Natural killer cell (primary cell): ENCODE measurements at regions not wholly inside any gene's neighbourhood (a gene's known extent, or its start where the extent isn't known, plus 50 kb on each side); places are given as distances from the start of the nearest gene placed in this dataset.
A peak's percentile ranks its signal among the peaks of the same experiment; 100 is the strongest.

Source experiments
- ATAC-seq, 3 donors: fragments of 150-1000 bp in 2 of 3; fragments of 200-7000 bp in 1 of 3; cut with Tn5 transposase; 1 replicate in 1 of 3; 2 replicates in 2 of 3; pipeline ENCODE4 v1.10.0; 2021; ENCODE audit warnings: mild to moderate bottlenecking in 2 of 3, moderate library complexity in 2 of 3
- DNase-seq, 2 donors: peaks; one replicate each; pipeline versions ENCODE4 v3.0.0 to v3.0.0-alpha.2; 2013 to 2021; ENCODE audit warnings: mixed read lengths in 1 of 2
- H3K27ac ChIP-seq: one replicate; pipeline ENCODE4 v1.5.1; 2013; ENCODE audit warnings: mild to moderate bottlenecking, low read length
- H3K27me3 ChIP-seq: one replicate; pipeline ENCODE4 v1.6.1; 2013; ENCODE audit warnings: low read length; ENCODE audit not compliant: control insufficient read depth, insufficient read depth
- H3K36me3 ChIP-seq: one replicate; pipeline ENCODE4 v1.6.1; 2013; ENCODE audit warnings: low read length; ENCODE audit not compliant: control insufficient read depth, insufficient read depth
- H3K4me1 ChIP-seq: one replicate; pipeline ENCODE4 v1.6.1; 2013; ENCODE audit warnings: low read length; ENCODE audit not compliant: control insufficient read depth, insufficient read depth
- H3K4me3 ChIP-seq: one replicate; pipeline ENCODE4 v1.5.1; 2013; ENCODE audit warnings: low read length
- H3K9me3 ChIP-seq: one replicate; pipeline ENCODE4 v1.6.1; 2013; ENCODE audit warnings: low read length; ENCODE audit not compliant: control insufficient read depth, insufficient read depth
- H3K27ac Mint-ChIP-seq, 2 donors: one replicate each; pipeline ENCODE4 v1.8.0; 2022; ENCODE audit warnings: mild to moderate bottlenecking in 2 of 2, mixed read lengths in 2 of 2, moderate library complexity in 1 of 2
- H3K27me3 Mint-ChIP-seq, 2 donors: one replicate each; pipeline ENCODE4 v1.8.0; 2022; ENCODE audit warnings: low read depth in 2 of 2, mixed read lengths in 2 of 2
- H3K36me3 Mint-ChIP-seq: one replicate; pipeline ENCODE4 v1.8.0; 2022; ENCODE audit warnings: mixed read lengths
- H3K4me1 Mint-ChIP-seq, 2 donors: one replicate each; pipeline ENCODE4 v1.8.0; 2022; ENCODE audit warnings: mixed read lengths in 2 of 2
- H3K4me3 Mint-ChIP-seq: one replicate; pipeline ENCODE4 v1.8.0; 2022; ENCODE audit warnings: mild to moderate bottlenecking, moderate library complexity, mixed read lengths
- H3K9me3 Mint-ChIP-seq, 2 donors: one replicate each; pipeline ENCODE4 v1.8.0; 2022; ENCODE audit warnings: mixed read lengths in 2 of 2
- CTCF ChIP-seq: fragments of 200-600 bp; IDR thresholded peaks from one replicate; pipeline ENCODE4 v1.8.0; 2022; ENCODE audit warnings: antibody characterized with exemption
- WGBS: methylation state at CpG from one replicate; pipeline ENCODE4 v1.1.7; 2013; ENCODE audit warnings: missing lambda C conversion rate; ENCODE audit not compliant: insufficient coverage; 5-methylcytosine and 5-hydroxymethylcytosine counted together
- intact Hi-C: fragments of 100-400 bp; cut with micrococcal nuclease; formaldehyde crosslinking; loops from one replicate; pipeline ENCODE4 v1.14.2; 2022

- Histone ChIP-seq H3K4me3 (no peak overlapping the region), H3K27ac (peak overlapping the region; percentile 90), H3K36me3 (no peaks in the 10 kb centered on the region), H3K4me1 (peaks cover 30% of the 10 kb centered on the region), H3K9me3 (no peaks in the 10 kb centered on the region), H3K27me3 (no peaks in the 10 kb centered on the region)
- H3K36me3 Mint-ChIP-seq, result peaks cover 6% of the 10 kb centered on the region
- peaks cover 26 to 30% of the 10 kb centered on the region in 2 donors for H3K4me1 Mint-ChIP-seq
- DNase-seq (peak in 1 of 2 donors; percentile 16), ATAC-seq (no peak)
- no peaks in the 10 kb centered on the region for H3K9me3 Mint-ChIP-seq
- TF ChIP-seq CTCF, result no peak
- peak overlapping the region; percentile 52 for H3K4me3 Mint-ChIP-seq
- no peaks in the 10 kb centered on the region for H3K27me3 Mint-ChIP-seq
- H3K27ac Mint-ChIP-seq, result peak overlapping the region; percentile 65 to 89
- intact Hi-C loops, result no loop called here
- 100% methylated on average over 2 of the region's 2 CpGs for WGBS
These were observed 227.2 kb upstream of the MAP3K1 start for GRCh38 chr5:56588131-56588487.

- no peaks in the 10 kb centered on the region for H3K9me3 ChIP-seq
- peaks cover 26 to 30% of the 10 kb centered on the region in 2 donors for H3K4me1 Mint-ChIP-seq
- 88% methylated on average over 5 of the region's 5 CpGs for WGBS
- H3K27me3 Mint-ChIP-seq, result no peaks in the 10 kb centered on the region
- no peak for TF ChIP-seq CTCF
- H3K4me1 ChIP-seq, result peaks cover 30% of the 10 kb centered on the region
- H3K4me3 ChIP-seq, result no peak overlapping the region
- H3K4me3 Mint-ChIP-seq, result peak overlapping the region; percentile 5
- H3K27ac Mint-ChIP-seq, result peak overlapping the region; percentile 65 to 89
- H3K9me3 Mint-ChIP-seq, result no peaks in the 10 kb centered on the region
- peak in 1 of 2 donors; percentile 60 for DNase-seq
- H3K36me3 ChIP-seq, result no peaks in the 10 kb centered on the region
- no peak for ATAC-seq
- peaks cover 6% of the 10 kb centered on the region for H3K36me3 Mint-ChIP-seq
- intact Hi-C loops, result no loop called here
- H3K27me3 ChIP-seq, result no peaks in the 10 kb centered on the region
- peak overlapping the region; percentile 90 for H3K27ac ChIP-seq
These were observed 227.8 kb upstream of the MAP3K1 start for GRCh38 chr5:56587381-56588130.

- 79% methylated on average over 14 of the region's 14 CpGs for WGBS
These were observed 229.2 kb upstream of the MAP3K1 start for GRCh38 chr5:56585999-56586691.

More at GRCh38 chr5:56585999-56586691, 229.2 kb upstream of the MAP3K1 start:
- Mint-ChIP-seq H3K9me3 (no peaks in the 10 kb centered on the region), H3K27ac (no peak overlapping the region), H3K36me3 (peaks cover 6% of the 10 kb centered on the region), H3K4me3 (no peak overlapping the region), H3K4me1 (peaks cover 21 to 30% of the 10 kb centered on the region in 2 donors), H3K27me3 (no peaks in the 10 kb centered on the region)
- H3K4me3 ChIP-seq, result no peak overlapping the region
- no peaks in the 10 kb centered on the region for H3K9me3 ChIP-seq
- peaks cover 30% of the 10 kb centered on the region for H3K4me1 ChIP-seq
- DNase-seq, result peak in 1 of 2 donors; percentile 46
- intact Hi-C loops, result no loop called here
- no peak for ATAC-seq
- no peaks in the 10 kb centered on the region for H3K36me3 ChIP-seq
- H3K27me3 ChIP-seq, result no peaks in the 10 kb centered on the region
- no peak overlapping the region for H3K27ac ChIP-seq
- TF ChIP-seq CTCF, result no peak
